GM10847 (cell line): ENCODE measurements at regions not wholly inside any gene's neighbourhood (a gene's known extent, or its start where the extent isn't known, plus 50 kb on each side); places are given as distances from the start of the nearest gene placed in this dataset.

Source experiments
- POLR2A ChIP-seq: IDR thresholded peaks from 2 replicates; pipeline ENCODE4 v1.6.1; 2011; ENCODE audit not compliant: insufficient read length; ENCODE audit errors: extremely low read depth

- TF ChIP-seq POLR2A: no peak
Observed at GRCh38 chr2:133957724-133958480, 296.0 kb upstream of the MGAT5 start.

GRCh38 chr2:133959066-133959465 lies 294.8 kb upstream of the MGAT5 start:
- TF ChIP-seq POLR2A: no peak

- TF ChIP-seq POLR2A: no peak
Observed at GRCh38 chr2:133966720-133967304, 287.1 kb upstream of the MGAT5 start.

GRCh38 chr2:133967326-133967725 lies 286.5 kb upstream of the MGAT5 start:
- no peak for TF ChIP-seq POLR2A

- no peak for TF ChIP-seq POLR2A
Observed at GRCh38 chr2:133968446-133968845, 285.4 kb upstream of the MGAT5 start.

GRCh38 chr2:133970641-133971040 lies 283.2 kb upstream of the MGAT5 start:
- no peak for TF ChIP-seq POLR2A

GRCh38 chr2:133972297-133972696 lies 281.6 kb upstream of the MGAT5 start:
- no peak for TF ChIP-seq POLR2A

GRCh38 chr2:133972786-133973185 lies 281.1 kb upstream of the MGAT5 start:
- no peak for TF ChIP-seq POLR2A

- no peak for TF ChIP-seq POLR2A
Observed at GRCh38 chr2:133974353-133974752, 279.5 kb upstream of the MGAT5 start.

- no peak for TF ChIP-seq POLR2A
Observed at GRCh38 chr2:133975135-133975534, 278.7 kb upstream of the MGAT5 start.

GRCh38 chr2:133975676-133976428 lies 278.0 kb upstream of the MGAT5 start:
- no peak for TF ChIP-seq POLR2A

GRCh38 chr2:133976659-133977058 lies 277.2 kb upstream of the MGAT5 start:
- TF ChIP-seq POLR2A: no peak

- no peak for TF ChIP-seq POLR2A
Observed at GRCh38 chr2:133977405-133977804, 276.5 kb upstream of the MGAT5 start.

GRCh38 chr2:133982256-133982655 lies 271.6 kb upstream of the MGAT5 start:
- TF ChIP-seq POLR2A: no peak

GRCh38 chr2:133985563-133985962 lies 268.3 kb upstream of the MGAT5 start:
- TF ChIP-seq POLR2A: no peak

- TF ChIP-seq POLR2A: no peak
Observed at GRCh38 chr2:133986081-133986837, 267.6 kb upstream of the MGAT5 start.
